Endothelial cell of hepatic sinusoid (primary cell): ENCODE measurements at regions not wholly inside any gene's neighbourhood (a gene's known extent, or its start where the extent isn't known, plus 50 kb on each side); places are given as distances from the start of the nearest gene placed in this dataset.
"Not testable (repeated sequence)": the region's sequence is repeated elsewhere in the genome, so short reads cannot be mapped to it uniquely, and the experiment has no call there.

Experiments
- in situ Hi-C: cut with HindIII; loops from 2 replicates; pipeline ENCODE4 v1.10.0; 2017; ENCODE audit warnings: low sequenced_read_pairs

DNA sequence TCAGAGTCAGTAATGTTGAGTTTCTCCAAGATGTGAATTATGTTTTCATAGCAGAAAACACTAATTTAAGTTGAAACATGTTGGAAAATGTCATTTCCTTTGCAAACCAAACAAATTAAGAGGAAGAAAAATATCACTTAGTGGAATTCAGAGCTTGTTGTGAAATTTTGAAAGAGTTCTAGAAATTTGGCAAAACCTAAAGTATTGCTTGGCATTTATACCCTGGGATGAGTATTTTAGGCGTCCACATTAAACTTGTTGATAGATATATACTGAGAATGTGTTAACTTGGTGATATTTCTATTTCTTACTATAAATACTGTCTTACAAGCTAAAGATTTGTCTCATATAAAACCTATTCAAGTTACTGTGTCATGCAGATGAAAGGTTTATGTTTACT lies 335.2 kb downstream of the NSUN3 start:
- in situ Hi-C loops: no loop called here

DNA sequence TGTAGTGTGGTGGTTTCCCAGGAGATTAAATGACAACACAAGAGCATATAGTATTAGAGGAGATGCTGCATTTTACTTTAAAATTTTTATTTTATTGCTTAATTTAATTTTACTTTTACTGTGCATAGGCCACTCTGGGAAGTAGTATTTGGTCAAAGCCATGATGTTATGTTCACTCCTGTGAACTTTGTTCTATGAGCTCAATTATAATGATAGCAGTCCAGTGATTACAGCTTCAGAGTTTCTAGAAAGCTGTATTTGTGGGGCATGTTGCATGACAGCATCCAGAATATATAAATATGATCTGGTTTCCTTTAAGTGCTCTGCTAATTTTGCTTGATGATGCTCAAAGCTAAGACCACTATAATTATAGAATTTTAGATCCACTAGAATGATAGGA lies 338.6 kb downstream of the NSUN3 start:
- in situ Hi-C loops: no loop called here

DNA sequence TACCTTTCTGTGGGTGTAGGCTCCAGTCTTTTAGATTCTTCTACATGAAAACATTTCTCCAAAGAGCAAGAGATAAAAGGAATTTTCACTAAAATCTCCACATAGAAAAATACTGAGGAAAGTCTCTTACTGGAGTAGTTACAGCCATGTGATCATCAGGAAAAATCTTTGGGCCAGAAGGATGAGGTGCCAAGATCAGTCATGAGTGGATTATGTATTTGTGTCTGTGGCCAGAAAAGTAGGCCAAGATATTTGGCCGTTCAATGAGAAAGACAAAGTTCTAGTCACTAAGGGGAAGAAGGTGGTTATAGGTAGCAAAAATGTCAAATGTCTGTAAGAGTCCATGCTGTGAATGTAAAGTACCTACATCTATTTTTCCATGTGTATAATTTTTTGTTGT lies 339.3 kb downstream of the NSUN3 start:
- in situ Hi-C loops: no loop called here

DNA sequence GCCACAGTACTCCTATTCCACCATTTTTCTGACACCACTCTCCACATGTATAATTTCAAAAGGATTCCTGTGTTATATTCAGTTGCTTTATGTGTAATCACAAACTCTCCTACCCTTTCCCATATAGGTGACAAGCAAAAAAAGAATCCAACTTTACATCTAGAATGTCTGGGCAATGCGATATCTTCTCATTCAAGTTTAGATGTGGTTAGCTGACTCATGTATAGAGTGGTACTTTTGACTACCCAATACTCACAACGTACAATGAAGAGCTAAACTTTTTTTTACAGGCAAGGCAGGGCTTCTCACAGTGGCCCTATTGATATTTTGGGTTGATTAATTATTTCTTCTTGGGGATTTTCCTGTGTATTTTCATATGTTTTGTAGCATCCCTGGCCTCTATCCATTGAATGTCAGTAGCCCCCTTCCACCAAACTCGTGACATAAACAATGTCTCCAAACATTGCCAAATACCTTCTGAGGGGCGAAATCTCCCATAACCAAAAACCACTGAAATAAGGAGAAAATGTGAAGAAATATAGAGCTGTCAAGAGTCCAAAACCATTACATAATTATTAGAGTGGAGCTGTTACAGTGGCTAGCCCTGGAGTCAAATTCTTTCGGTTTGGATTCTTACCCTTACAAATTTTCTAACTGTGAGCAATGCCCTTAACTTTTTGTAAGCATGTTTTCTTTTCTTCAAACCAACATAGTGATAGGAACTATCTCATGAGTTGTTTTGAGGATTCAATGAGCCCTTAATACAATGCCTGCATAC lies 342.6 kb downstream of the NSUN3 start:
- in situ Hi-C loops: no loop called here

DNA sequence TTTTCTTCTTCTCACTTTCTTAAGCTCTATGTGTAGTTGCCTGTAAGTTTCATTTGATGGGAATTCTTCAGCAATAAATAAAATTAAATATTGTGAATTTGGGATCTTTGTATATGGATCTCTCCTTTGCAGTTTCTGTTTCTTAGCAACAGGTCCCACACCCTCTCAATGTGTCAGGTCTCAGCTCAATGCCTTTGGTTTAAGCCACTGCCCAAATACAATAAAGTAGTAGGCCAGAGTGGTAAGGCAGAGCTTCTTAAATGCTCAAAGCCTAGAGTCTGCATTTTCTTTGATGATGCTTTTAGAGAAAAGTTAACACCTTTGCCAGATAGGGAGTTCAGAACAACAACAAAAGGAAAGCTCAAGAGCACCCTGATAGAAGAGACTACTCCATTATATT lies 343.7 kb downstream of the NSUN3 start:
- in situ Hi-C loops: no loop called here

DNA sequence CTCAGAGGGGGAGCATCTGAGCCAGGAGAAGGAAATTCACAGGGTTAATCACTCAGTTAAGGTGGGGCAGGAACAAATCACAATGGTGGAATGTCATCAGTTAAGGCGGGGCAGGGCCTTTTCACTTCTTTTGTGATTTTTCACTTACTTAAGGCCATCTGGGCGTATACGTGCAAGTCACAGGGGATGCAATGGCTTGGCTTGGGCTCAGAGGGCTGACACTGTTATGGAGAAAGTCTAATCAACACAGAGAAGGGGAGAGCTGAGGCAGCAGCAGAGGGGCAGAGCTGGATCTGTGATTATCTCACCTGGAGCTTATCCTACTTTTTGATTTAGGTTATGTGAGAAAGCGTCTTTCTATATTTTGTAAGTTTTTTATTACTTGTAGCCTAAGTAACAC lies 350.1 kb downstream of the NSUN3 start:
- in situ Hi-C loops: not testable (repeated sequence)

DNA sequence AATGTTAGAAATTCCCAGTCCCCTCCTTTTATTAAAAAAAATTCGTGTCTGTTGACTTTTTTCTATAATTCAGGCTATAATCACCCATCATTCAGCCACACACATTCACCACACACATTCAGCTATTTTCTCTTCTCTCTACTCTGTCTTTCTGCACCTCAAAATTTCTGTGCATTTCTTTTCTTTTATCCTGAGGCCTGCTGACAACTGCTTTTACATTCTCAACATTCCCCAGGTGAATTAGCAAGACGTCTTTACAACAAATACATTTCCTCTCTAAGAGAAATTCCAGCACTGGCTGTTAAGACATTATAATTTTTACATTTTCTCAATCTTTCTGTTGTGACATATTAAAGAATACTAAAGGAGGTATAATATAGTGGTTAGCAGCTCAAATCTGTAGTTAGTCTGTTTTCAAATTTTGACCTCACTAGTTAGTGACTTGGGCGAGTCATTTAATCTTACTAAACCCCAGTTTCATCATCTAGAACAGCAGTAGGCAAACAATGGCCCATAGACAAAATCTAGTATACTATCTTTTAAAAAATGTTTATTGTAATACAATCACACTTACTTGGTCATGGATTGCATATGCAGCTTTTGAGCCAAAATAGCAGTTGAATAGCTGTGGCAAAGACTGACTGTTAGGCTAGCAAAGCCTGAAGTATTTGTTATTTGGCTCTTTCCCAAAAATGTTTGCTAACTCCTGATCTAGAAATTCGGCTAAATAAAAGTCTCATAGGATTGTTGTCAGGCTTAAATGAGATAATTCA lies 350.7 kb downstream of the NSUN3 start:
- in situ Hi-C loops: no loop called here

DNA sequence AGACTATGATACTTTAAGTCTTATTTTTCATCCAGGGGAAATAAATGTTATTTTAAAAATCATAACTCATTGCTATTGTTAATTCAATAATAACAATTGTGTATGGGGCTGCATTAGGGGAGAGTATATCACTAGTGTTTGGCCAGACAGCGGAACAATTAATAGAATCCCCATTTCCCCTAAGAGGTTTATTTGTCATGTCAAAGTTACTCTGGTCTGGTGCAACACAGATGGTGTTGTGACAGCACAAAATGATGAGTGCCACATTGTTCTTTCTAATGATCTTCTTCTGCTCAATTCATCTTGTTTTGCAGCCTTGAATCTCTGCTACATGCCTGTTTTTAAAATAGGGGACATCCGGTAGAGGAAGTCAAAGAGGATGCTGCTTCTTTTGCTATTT lies 351.6 kb downstream of the NSUN3 start:
- in situ Hi-C loops: no loop called here

DNA sequence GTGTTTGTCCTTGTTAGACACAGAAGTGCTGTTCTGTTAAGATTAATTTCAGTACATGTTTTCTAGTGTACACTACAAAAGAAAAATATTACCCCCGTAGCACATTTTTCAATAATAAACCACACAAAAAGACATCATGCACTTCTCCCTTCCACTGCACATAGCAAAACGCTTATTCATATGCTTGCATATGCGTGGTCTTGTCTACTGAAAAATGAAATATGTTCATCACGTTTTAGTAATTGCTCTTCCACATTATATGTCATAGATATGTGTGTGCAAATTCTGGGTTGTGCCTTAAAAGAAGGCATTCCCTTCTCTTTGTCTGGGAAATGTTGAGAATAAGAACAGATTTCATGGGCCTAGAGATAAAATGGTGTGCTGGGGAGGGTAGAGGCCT lies 353.9 kb downstream of the NSUN3 start:
- in situ Hi-C loops: no loop called here

DNA sequence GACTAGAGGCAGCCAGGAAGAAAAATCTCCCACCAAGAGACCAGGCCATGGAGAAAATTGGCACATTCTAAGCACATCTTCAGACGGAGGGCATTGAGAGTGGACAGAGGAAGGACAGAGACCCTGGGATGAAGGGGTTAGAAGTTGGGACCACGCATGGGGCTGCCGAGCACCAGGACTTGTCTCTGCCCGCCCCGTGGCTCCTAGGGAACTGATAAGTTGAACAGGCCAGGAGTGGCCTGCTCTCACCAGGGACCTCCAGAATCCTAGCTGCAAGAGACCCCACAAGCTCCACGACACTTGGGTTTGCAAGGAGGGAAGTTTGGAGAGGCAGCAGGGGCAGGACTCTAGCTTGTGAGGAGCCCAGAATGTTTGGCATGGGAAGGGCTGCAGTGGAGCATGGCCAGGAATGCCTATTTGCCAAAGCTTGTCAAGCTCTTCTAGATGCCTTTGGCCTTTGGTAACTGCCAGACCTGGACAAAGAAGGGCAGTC lies 355.1 kb downstream of the NSUN3 start:
- in situ Hi-C loops: no loop called here

DNA sequence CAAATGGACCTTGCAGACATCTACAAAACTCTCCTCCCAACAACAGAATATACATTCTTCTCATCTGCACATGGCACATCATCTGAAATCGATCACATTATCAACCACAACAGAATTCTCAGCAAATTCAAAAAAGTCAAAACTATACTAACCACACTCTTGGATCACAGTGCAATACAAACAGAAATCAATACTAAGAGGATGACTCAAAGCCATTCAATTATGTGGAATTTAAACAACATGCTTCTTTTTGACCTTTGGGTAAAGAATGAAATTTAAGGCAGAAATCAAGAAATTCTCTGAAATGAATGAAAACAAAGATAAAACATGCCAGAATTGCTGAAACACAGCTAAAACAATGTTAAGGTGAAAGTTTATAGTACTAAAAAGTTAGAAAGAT lies 358.1 kb downstream of the NSUN3 start:
- in situ Hi-C loops: no loop called here

DNA sequence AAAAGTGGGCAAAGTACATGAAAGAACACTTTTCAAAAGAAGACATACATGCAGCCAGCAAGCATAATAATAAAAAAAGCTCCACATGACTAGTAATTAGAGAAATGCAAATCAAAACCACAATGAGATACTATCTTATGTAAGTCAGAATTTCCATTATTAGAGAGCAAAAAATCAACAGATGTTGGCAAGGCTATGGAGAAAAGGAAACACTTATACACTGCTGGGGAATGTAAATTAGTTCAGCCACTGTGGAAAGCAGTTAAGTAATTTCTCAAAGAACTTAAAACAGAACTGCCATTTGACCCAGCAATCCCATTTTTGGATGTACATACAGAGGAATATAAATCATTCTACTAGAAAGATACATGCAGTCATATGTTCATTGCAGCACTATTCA lies 360.7 kb downstream of the NSUN3 start:
- in situ Hi-C loops: no loop called here

DNA sequence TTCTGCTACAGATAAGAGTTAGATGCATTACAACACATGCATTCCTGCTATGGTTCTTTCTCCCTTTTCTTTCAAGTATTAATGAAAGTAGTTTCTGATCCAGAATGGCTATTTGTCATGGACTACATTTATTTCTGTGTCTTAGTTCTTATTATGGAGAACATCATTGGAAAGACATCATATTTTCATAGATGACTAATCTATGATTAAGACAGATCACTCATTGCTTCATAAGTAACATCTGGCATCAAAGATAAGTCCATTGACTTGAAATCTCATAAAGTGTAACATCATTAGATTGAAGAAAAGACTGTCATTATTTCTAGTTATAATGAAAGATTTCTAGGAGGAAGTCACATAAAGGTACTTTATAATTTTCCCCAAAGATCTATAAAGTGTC lies 366.7 kb downstream of the NSUN3 start:
- in situ Hi-C loops: no loop called here

DNA sequence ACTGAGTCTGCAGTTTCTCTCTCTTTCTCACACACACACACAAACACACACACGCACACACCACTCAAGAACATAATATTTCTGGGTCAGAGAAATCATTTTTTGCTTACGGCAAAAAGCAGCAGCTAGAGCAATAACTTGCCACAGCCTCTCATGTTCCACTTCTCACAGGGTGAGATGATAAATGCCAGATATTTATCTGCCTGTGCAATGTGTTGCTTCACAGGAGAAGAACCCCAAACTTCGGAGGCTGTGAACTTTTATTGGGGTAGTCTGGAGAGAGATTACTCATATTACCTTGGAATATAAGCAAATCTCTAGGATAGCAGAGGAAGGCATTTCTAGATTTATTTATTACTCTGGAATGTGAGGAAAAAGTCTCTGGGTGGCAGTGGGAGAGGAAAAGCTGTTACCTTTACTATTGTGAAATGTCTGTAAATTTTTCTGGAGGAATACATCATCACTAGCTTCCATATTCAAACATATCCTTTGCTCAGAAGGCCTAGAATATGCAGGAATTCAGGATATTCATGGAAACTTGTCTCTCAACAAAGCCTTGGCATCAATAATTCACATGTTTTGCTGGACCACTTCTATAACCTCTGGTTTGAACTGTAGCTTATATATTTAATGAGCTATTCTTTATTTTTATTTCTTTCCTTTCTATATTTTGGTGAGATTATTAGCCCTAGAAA lies 369.2 kb downstream of the NSUN3 start:
- in situ Hi-C loops: no loop called here

DNA sequence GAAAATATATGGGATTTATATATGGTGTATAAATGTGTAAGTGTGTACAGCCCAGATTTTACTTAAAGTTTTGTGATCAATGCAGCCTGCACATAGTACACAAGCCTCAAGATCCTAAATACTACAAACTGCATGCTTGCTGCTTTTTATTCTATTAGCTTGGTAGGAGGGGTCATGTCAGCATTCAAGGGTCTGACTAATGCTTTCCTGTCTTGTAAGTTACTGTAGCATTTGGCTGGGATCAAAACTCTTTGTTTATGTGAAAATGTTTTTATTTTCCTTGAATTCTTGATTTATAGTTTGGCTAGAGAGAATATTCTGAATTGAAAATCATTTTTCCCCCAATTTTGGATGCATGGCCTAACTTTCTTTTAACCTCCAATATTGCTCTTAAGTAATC lies 370.9 kb downstream of the NSUN3 start:
- in situ Hi-C loops: no loop called here

DNA sequence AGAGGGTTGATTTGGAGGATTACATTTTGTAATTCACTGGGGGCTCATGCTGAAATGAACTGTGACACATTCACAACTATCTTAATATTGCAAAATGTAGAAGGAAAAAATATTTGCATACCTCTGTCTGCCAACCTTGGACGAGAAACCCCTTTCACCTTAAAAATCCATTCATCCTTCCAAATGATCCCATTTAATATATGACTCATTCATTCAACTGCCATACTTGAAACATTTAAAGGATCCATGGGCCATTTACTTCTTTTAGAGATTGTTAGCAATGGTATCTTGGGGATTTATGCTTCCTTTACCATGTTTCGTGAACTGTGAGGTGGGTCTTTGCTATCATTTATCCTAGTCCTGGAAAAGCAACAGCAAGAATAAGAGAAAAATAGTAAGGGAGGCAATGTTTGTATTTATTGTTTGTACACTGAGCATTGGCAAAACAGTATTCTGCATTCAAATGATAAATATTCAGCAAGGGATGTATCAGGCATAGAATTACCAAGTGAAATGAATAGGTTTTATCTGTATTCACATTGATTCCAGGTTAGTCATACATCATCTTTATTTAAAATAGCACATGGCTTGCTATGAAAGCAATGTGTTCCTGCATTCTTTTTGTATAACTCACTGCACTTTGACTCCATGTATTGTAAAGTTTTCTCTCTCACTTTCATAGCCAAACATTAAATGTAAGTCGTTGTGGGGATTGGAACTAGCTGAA lies 378.1 kb downstream of the NSUN3 start:
- in situ Hi-C loops: no loop called here

DNA sequence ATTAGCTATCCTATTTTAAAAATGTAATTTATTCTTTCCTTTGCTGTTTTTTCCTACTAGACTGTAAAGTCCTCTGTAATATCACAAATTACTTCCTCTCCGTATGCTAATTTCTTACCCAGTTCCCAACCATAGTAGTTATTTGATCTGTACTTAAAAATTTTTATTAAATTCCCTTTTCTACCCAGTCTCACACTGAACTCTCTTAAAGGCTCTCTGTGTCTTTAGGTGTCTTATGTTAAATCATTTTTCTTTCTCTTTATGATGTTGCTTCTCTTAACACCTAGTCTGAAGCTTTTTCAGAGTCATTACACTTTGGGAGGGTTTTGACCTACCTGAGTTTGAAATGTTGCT lies 378.6 kb downstream of the NSUN3 start:
- in situ Hi-C loops: no loop called here

DNA sequence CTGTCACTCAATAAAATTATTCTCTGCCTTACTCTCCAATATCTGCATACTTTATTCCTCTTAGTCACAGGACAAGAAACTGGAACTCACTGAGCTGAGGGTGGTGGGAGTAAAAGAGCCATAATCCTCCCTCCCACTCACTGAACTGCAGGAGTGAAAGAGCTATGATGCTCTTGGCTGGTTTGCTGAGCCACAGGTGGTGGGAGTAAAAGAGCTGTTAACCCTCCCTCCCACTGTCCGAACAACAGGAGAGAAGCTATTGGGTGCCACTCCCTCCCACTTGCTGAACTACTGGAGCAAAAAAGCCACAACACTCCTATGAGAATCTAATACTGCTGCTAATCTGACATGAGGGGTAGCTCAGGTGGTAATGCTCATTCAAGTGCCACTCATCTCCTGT lies 391.0 kb downstream of the NSUN3 start:
- in situ Hi-C loops: no loop called here

DNA sequence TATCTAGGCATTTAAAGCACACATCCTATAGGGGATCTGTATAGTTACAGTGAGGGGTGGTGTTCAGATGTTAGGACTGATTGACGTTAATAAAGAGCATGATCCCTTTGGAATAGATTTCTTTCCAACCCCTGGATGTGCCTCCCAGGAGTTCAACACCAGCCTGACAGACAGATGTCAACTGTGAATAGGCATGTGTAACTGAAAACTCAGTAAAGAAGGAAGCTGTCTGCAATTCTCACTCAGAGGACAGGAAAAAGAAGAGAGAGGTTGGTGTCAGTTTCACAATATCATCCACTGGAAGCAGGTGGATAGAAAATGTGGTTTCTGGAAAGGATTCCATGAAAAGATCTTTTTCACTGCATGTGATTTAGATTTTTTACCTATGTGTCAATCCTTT lies 396.3 kb downstream of the NSUN3 start:
- in situ Hi-C loops: no loop called here

DNA sequence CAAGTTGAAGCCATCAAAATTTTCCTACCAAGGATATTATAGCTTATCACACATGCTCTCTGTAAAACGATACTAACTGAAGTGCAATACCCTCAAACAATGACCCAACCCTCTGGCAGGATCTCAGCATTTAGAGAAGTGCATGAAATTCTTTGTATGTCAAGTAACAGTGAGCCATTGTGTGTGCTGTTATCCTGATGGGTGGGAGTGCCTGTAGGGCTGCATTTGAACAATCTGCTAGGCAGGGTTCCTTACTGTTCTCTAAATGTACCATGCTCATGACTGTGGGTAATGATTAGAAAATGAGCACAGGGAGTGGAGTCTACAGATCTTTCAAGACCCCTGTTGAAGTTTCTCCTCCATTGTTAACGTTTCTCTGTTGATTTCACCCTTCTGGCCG lies 398.1 kb downstream of the NSUN3 start:
- in situ Hi-C loops: no loop called here

DNA sequence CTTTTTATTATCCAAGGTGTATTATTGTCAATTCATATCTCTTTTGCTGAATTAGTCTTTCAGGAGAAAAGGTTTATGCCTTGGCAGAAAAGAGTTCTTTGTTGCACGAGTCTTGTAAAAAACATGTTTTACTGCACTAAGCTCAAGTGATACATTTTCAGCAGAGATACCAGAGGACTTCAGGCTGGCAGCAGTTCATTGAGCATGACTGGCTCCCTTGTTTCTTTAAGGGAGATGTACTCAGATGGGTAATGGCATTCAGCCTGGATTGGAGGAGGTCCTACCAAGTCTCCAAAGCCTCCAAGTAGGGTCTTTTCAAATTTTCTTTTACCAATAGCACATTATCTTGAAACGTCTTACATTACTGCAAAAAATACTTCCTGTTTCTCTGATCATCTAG lies 400.1 kb downstream of the NSUN3 start:
- in situ Hi-C loops: no loop called here
